ENCODE measurements at regions not wholly inside any gene's neighbourhood (a gene's known extent, or its start where the extent isn't known, plus 50 kb on each side); places are given as distances from the start of the nearest gene placed in this dataset.
A peak's percentile ranks its signal among the peaks of the same experiment; 100 is the strongest.
"Not testable (repeated sequence)": the region's sequence is repeated elsewhere in the genome, so short reads cannot be mapped to it uniquely, and the experiment has no call there.

DNA sequence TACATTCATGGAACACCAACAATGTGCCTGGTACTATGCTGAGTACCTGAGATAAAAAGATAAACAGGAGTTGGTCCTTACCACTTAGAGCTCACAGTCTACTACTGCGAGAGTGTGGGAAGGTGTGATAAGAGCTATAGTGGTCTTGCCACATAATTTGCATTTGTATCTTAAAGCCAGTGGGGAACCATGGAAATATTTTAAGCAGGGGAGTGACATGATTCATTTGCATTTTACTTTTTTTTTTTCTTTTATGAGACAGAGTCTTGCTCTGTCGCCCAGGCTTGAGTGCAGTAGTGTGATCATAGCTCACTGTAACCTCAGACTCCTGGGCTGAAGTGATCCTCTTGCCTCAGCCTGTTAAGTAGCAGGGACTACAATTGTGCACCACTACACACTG lies 53.6 kb downstream of the SRGAP2 start:
- DNase-seq = not testable (repeated sequence)

DNA sequence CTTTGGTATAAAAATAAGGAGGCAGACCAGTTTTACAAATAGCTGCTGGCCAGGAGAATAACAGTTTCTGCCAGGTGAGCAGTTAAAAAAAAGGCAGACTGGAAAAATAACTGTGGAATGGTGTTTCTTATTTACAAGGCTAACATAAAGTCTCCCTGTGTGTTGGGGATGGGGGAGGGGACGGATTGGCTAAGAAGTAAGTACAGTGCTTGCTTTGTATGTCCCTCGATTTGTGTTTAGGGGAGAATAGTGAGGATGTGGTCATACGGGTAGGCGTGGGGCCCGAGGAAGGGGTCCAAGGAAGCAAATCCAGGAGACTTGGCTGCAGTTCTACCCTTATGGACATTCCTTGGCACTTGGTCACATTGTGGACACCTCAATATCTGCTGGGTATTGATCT lies 58.1 kb downstream of the SRGAP2 start:
- not testable (repeated sequence) for DNase-seq

DNA sequence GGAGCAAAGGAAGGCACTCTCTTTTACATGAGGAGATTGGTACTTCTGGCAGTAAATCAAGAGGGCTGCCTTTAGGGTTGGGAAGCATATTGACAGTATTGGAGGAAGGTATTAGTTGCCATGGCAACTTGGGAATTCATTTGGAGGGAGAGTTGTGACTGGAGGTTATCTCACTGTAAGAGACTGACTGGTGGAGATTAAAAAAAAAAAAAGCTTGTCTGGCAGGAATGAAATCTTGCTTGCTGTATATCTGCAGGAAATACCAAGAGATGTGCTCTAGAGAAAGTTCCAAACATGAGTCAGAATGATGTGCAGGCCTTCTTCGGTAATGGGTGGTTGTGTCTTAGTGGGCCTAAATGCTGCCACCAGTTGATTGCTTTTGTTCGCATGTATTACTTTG lies 59.1 kb downstream of the SRGAP2 start:
- not testable (repeated sequence) for DNase-seq

DNA sequence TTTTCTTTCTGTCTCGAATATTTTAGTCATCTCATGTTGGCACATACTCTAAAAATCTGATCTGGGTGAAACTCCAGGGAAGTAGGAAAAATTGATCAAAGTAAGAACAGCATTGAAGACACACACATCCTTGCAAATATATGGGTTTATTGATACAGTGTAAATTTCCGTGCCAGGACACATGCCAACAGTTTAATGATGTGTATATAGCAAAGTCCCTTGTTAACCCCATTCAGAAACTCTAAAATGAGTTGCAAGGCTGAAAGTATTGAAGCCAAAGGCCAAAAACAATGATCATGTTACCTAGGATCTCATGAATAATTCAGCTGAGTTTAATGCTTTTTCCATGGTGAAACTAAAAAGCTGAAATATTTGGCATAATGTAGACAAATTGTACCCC lies 61.6 kb downstream of the SRGAP2 start:
- not testable (repeated sequence) for DNase-seq

DNA sequence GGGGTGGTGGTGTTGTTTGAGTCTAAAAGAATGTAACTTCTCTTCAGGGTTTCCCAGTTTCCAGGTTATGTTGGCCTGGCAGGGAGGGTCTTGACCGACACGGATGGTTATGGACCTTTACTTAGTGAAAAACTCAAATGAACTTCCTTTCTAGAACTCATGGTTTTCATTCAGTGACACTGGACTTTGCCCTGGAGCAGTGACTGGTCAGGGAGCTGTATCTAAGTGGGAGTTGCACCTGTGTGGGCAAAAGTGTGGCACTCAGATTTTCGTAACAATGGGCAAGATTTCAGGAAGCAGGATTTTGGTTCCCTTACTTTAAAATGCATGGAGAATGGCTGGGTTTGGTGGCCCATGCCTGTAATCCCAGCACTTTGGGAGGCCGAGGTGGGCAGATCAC lies 67.8 kb downstream of the SRGAP2 start:
- DNase-seq = not testable (repeated sequence)

DNA sequence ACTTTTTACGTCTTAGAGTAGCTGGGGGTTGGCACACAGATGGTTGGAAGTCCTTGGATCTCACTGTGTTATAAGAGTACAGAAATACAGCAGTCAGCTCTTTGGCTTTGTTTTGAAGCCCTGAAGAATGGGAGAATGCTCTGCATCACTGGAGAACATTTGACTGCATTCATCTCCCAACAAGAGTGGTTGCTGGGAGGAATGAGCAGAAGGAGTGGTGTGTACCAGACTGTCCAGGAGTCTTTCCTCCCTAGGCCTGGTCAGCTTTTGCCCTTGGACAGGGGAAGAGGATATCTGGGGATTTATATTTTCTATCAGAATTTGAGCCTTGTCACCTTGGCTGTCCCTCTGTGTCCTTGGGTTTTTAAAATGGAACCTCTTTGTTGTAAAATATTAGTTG lies 69.8 kb downstream of the SRGAP2 start:
- DNase-seq = not testable (repeated sequence)

DNA sequence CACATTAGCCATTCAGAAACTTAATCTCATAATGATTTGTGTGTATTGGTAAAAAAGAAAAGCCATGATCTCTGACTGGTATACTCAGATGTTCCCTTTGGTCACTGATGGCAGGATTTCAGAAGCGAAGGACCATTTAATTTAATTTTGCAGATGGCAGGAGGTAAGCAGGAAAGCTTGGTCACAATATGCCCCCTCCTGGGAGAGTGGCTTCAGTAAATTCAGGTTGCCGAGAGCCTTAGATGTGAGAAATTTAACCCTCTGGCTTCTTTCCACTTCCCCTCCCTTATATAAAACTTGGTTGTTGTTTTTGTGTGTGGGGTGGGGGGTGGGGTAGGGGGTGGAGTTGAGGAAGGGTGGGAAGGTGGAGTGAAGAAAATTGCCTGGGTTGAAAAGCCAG lies 72.8 kb downstream of the SRGAP2 start:
- peak; percentile 9 for DNase-seq

DNA sequence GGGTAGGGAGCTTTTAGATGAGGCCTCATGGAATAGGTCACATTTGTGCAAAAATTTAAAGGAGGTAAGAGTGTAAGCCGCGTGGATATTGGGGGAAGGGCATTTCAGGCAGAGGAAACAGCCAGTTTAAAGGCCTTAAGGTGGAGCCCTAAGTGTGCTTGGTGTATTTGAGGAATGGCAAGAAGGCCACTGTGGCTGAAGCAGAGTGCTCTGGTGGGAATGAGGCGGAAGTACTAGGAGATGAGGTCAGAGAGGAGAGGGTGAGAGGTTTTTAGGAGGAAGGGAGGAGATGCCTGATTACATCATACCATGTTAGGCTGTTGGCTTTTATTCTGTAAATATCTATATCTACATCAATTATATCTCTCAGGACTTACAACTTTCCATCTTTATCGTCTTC lies 75.3 kb downstream of the SRGAP2 start:
- DNase-seq = peak; percentile 10

DNA sequence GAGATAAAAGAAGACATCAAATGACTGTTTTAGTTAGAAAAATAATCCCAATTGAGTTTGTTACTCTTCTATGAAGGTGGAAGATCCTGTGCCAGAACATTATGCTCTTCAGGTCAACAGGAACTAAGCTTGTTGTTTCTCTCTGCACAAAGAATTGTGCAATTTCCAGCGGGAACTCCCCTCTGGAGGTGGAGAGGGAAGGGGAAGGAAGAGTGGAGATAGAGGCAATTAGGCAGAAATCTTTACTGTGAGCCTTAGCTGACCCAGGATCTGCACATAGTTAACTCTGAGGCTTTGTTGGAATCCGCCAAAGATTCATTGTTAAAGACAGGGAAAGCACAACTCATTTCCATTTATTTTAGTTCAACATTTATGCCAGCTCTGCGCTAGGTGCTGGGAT lies 77.3 kb downstream of the SRGAP2 start:
- DNase-seq = not testable (repeated sequence)

DNA sequence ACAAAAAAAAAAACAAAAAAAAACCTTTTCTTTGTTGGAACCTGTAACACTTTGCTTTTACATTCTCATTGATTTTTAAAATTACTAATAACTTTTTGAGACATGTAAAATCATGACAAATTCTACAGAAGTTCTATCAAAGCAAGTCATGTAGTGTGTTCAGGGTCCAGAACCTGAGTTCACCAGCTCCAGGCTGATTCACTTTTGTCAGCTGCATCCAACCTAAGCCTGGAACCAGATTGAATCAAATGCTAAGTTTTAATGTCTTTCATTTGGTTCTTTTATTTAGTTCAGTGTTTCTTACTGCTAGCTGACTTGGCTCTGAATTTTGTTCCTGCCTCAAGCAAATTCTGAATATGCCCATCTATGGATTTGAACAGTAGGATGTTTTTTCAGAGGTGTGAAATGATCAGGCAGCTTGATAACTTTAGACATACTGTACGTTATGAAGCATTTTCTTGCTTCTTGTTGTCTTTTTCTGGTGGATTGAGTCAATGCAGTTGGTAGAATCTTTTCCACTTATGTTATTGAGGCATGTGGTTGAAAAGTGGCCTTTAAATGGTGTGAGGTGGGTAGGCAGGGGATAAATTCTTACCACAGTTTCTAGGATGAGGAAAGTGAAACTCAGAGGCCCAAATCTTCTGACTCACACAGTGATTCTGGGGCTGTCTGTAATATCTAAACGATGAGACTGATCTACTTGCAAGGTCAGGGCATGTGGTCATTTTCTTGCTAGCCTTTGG lies 78.7 kb downstream of the SRGAP2 start:
- not testable (repeated sequence) for DNase-seq

DNA sequence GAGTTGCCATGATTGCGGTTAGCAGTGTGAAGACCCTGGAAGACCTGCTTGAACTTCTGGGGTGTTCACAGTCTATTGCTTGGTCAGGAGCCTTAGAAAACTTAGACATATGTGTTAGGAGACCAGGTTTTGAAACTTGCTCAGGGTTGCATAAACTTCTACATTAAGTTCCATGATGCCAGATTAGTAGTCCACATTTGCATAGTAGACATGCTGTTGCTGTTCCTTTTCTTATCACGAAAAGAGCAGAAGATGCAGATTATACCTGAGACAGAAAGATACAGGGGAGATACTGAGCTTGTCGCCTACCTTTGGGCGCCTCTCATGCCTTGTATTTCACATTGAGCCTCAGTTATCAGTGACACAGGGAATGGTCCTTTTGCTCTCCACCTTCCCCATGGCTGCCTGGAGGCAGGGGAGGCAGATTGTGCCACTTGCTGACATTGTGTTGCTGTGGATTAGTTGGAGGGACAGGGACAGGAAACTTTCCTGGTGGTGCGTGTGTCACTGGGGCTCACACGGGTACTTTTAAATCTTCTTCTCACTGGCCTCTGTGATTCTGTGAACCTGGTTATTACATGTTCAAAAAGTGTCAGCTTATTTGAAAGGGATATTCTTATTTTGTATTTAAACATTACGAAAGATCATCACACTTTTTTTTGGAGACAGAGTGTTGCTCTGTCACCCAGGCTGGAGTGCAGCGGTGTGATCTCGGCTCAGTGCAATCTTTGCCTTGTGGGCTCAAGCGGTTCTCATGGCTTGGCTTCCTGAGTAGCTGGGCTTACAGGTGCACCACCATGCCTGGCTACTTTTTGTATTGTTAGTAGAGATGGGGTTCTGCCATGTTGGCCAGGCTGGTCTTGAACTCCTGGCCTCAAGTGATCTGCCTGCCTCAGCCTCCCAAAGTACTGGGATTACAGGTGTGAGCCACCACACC lies 82.0 kb downstream of the SRGAP2 start:
- not testable (repeated sequence) for DNase-seq

DNA sequence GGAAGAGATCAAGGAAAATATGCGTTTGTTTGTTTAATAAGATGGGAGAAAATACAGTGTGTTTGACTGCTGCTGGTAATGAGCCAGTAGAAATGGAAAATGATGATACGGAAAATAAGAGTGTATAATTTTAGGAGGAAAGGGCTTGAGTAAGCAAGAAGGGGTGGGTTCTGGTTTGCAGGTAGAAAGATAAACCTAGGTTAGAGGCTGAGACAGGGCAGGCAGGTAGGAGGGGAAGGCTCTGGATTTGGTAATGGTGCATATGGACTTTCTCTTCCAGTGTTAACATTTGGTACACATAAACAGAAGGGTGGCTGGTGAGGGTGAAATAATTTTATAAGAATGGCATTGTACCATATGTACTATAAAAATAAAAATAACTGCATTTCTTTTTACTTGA lies 84.4 kb downstream of the SRGAP2 start:
- DNase-seq = not testable (repeated sequence)

DNA sequence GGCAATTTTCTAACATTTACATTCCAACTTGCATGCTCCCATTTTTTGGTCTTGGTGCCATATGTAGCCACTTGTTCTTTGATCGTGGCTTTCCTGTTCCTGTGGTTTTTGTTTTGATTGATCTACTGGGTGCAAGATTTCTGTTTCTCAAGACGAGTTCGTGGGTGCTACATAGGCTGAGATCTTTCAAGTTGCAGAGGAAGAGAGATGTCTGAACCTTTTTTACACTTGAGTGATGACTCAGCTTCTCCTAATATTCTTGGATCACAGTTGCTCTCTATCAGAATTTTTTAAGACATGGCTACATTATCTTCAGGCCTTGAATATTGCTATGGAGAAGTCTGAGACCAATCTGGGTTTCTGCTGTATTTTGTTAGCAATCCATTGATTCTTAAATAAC lies 85.1 kb downstream of the SRGAP2 start:
- DNase-seq = not testable (repeated sequence)

DNA sequence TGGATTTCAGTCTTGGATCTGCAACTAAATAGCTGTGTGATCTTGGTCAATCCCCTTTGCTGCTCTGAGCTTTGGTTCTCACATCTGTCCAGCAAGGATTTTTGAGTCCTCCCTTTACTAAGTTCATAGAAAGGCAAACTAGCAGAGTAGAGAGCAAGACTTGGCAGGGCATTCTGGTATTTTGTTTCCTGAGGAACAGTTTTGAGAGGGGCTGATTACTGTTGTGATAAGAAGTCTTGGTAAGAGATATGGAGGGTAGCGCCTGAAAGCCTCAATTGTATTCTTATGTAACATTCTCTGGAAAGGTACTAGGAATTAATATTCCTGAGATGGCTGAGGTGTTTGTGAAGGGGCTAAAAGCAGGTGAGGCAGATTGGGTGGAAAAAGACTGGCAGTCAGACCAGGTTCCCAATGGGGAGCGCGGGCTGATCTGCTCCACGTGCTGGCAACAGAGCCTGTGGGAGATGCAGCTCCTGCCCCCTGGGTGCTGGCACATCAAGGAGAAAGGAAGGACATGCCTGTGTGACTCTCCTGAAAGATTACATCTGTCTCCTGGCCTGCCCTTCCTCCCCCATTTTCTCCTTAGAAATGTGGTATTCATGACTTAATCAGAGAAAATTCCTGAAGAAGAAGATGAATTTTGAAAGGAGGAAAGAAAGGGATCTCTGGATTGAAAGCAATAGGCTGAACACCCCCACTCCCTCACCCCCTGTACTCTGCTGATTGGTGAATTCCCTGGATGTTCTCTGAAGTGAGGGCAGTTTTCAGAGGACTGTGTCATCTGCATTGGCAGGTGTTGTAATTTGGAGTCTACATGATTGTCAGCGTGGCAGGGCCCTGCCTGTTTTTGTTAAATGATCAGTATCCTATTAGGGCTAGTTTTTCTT lies 94.0 kb downstream of the SRGAP2 start:
- DNase-seq = not testable (repeated sequence)

DNA sequence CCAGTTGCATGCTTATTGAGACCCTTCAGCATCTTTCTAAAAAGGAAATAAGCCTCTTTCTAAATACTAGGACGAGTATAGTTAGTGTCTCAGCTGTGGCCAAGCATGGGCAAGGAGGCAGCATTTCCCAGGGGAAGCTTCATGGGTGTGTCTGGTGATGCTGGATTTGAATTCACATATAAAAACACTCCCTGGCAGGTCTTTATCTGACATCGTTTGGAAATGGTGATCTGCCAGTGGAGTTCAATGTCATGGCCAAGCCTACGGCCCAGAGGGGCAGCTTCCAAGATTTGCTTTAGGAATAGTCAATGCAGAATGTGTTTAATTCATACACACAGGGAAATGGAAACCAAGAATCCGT lies 94.7 kb downstream of the SRGAP2 start:
- DNase-seq = not testable (repeated sequence)

DNA sequence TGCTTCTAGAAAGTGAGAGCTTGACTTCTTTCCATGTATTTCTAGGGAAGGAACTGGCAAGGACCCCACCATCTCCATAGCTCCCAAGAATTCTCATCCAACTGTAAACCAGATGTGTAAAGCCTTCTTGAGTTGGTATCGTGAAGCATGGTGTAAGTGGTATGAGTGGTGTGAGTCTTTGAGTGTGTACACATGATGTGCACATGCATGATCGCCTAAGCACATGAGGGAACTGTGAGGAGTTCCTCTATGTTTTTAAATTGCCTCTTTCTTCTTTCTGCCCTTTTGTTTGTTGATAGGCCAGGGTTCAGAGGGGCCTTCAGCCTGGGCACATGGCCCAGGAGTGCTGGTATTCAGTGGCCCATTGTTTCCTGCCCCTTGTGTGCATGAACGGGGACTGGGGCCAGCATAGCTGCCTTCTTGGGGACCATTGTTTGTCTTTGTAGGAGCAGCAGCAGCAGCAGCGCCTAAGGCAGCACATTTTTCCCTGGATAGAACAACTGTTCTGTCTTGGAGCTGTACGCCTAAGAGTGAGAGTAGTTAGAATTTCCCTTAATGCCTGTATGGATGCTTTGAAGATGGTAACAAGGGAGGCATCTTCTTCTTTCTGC lies 95.9 kb downstream of the SRGAP2 start:
- DNase-seq = not testable (repeated sequence)

DNA sequence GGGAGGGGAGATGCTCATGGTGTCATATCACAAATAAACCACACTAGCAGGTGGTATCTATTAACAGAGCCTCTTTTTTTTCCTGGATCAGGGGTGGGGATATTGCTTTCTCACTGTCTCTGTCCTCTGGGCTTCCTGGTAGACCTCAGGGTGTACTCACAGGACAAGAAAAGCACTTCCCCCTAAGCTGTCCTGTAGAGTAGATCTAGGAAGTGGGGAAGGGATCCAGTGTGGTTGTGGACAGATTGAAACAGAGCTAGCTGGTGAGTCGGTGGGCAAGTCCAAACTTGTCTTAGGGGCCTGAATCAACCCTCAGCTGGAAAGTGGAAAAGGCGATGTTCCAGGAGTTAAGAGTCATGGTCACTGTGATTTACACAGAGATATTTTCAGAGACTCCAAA lies 96.6 kb downstream of the SRGAP2 start:
- DNase-seq = not testable (repeated sequence)

DNA sequence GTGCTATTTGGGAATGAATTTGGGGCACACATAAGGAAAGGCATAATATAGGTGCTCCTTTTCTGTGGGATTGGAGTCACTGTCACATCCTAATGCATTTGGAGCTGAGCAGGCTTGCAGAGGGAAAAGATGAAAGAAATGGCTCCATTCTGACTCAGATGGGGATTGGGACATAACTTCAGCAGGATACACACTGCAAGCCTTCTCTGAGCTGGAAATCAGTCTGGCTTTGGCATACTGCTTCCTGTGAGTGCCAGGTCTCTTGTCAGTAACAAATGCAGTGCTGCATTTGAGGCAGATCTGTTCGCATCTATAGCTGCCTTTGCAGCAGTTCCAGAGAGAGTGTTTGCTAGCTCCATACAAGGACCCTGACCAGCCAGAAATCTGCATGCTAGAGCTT lies 98.7 kb downstream of the SRGAP2 start:
- not testable (repeated sequence) for DNase-seq

DNA sequence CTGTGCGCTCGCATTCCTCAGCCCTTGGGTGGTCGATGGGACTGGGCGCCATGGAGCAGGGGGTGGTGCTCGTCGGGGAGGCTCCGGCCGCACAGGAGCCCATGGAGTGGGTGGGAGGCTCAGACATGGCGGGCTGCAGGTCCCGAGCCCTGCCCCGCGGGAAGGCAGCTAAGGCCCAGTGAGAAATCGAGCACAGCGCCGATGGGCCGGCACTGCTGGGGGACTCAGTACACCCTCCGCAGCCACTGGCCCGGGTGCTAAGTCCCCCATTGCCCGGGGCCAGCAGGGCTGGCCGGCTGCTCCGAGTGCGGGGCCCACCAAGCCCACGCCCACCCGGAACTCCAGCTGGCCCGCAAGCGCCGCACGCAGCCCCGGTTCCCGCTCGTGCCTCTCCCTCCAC lies 104.1 kb downstream of the SRGAP2 start:
- DNase-seq = not testable (repeated sequence)

DNA sequence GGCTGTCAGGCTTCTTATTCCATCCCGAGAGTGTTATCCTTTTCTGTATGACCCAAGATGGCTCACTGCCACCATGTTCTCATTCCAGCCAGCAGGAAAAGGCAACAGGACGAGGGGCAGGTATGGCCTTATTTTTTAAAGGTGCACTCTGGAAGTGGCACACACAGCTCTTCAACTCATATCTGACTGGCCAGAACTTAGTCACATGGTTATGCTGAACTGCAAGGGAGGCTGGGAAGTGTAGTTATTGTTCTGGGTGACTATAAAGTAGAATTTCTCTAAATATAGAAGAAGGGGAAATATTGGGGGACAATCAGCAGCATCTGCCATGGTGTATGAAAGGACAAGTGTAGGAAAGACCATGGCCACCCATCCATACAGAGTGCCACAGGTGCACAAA lies 107.6 kb downstream of the SRGAP2 start:
- not testable (repeated sequence) for DNase-seq

DNA sequence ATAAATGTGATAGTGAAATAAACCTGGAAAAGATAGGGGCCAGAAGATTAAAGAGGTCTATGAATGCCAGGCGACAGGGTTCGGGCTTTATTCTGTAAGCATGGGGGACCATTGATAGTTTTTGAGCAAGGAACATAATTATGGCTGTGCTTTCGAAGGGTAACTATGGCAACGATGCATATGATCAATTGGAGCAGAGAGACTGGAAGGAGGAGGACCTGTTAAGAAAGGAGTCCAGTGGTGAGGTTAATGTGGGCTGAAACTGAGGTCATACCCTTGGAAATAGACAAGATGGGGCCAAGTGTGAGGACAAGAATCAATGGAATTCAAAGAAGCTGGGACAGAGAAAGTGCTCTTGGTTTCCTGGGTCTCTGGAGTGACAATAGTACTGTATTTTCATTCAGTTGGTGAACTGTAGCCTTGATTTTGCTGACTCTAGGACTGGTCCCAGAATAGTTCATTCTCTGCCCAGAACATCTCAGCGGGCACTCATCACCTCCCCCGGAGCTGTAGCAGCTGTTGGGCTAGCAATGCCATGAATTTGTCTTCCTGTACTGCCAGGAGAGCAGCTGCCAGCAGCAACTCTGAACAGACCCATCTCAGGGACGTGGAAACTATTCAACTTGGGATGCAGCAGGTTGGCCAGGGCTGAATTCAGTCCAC lies 108.4 kb downstream of the SRGAP2 start:
- not testable (repeated sequence) for DNase-seq

DNA sequence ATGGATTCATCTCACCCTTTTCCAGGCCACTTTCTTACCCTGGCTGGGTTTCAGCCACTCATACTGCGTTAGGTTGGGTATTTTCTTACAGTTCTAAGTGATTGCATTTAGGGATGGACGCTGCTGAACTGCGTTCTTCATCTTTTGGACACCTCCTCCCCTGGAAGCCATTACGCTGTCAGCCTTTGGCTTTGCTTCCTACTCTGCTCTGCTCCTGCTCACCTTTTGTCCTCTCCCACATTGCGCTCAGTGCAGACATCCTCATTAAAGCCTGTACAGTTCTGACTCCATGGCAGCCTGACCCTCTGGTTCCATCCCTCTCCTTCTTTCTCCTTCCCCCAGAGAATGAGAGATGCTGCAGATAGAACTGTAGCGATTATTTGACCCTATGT lies 108.9 kb downstream of the SRGAP2 start:
- not testable (repeated sequence) for DNase-seq

All from hematopoietic multipotent progenitor cell treated with erythropoietin and hydrocortisone succinate and interleukin-3 and kit ligand, for 4 days (in vitro differentiated cells).